GM21576 (cell line): ENCODE measurements at regions not wholly inside any gene's neighbourhood (a gene's known extent, or its start where the extent isn't known, plus 50 kb on each side); places are given as distances from the start of the nearest gene placed in this dataset.
"Not testable (repeated sequence)": the region's sequence is repeated elsewhere in the genome, so short reads cannot be mapped to it uniquely, and the experiment has no call there.

Experiments used
- ATAC-seq: cut with Tn5 transposase; IDR thresholded peaks from one replicate; pipeline ENCODE4 v1.9.1; 2021; ENCODE audit warnings: mild to moderate bottlenecking, moderate library complexity; ENCODE audit not compliant: unreplicated experiment

DNA sequence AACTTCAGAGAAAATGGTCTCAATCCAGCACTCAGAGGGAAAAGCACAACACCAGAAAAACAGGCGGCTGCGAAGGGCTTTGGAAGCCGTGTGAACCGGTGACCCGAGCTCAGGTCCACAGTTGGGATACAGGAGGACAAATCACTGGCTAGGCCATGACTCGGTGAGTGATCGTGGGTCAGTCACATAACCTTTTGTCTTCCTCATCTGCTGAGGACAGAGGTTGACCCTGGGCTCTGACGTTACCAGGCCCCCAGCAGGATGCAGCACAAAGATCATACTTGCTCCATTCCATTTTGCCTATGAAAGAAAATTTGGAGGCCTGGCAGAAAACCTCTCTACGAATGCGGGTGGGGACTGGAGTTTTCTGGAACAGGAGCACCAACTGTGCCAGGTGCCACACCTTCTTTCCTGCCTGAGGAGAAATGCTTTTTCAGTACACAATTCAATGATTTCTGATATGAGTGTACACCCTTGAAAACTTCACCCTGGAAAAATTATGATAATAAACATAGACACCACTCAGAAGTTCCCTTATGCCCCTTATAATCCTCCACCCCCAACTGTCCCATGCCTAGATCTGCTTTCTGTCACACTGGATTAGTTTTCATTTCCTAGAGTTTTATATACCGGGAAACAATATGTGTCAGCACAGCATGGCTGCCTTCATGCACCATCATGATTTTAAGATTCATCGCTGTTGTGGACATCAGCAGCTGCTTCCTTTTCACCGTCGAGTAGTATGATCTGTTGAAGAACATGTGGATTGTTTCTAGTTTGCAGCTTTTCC is 85.3 kb upstream of the RALGAPA2 start:
- ATAC-seq, result no peak

DNA sequence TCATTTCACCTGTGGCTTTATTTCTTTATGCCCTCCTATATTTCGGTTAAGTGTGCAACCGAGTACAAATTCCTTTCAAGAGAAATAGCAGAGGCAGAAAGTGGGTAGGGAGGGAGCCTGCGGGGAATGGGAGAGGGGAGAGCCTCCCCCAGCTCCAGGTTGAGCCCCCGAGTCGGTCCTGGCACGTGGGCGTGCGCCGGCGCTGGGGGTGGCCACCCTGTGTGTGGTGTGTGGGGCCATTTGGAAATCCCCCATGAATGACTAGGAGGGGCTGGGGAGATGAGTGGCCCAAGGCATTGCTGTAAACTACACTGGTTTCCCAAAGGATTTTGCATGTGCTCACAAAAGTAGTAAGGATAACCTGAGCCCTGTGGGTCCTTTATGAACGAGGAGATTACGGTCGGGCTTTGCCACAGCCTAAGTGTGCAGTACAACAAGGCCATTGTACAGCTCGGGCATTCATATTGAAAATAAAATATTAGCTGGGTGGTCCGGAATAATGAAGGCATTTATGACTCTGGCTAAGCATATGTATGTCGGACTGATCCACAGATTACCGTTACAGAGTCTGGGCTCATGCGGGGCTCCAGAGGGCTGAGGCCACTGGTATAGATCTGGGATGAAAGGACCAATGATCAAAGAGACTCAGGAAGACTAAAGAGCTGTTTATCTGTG is 84.5 kb upstream of the RALGAPA2 start:
- ATAC-seq, result no peak

DNA sequence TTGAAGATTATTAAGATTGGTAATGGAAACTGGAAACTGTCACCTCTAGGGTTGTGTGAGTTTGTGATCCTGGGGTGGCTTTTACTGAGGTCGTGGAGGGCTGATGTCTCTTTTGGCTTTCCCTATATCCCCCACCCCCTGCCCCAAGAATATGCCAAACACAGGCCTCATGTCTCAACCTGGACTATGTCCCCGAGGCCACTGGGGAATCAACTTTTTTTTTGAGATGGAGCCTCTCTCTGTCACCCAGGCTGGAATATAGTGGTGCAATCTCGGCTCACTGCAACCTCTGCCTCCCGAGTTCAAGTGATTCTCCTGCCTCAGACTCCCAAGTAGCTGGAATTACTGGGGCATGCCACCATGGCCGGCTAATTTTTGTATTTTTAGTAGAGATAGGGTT is 83.3 kb upstream of the RALGAPA2 start:
- no peak for ATAC-seq

DNA sequence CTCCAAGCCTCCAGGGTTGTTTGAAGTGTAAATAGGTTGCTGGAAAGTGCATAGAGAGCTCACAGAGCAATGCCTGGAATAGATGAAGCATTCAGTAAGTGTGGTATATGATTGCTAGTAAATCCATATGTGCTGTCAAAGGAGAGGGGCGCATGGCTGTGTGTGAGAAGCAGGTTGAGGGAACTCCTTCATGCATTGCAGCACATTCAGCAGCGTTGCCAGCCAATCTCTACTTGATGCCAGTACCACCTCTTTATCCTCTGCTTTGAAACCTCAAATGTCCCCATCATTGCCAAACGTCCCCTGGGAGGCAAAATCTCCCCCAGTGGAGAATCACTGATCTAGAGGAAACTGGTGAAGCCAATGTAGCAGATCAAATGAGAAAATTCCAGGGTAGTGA is 82.7 kb upstream of the RALGAPA2 start:
- ATAC-seq, result no peak

DNA sequence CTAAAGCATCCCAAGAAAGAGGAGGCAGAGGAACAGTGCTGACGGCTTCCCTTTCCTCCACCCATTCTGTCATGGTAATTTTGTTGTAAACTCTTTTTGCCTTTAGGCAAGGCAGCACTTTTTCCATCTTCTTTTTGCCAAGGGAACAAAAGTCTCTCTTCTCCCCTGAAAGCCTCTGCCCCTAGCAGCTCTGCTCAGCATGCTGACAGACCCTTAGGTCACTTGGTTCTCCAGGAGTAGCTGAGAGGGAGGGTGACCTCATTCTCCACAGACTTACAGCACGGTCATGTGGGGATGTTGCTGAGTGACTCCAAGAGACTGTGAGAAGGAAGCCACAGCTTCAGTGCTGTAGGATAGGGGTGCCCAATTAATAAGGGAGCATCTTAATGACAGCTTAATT is 81.1 kb upstream of the RALGAPA2 start:
- ATAC-seq, result no peak

DNA sequence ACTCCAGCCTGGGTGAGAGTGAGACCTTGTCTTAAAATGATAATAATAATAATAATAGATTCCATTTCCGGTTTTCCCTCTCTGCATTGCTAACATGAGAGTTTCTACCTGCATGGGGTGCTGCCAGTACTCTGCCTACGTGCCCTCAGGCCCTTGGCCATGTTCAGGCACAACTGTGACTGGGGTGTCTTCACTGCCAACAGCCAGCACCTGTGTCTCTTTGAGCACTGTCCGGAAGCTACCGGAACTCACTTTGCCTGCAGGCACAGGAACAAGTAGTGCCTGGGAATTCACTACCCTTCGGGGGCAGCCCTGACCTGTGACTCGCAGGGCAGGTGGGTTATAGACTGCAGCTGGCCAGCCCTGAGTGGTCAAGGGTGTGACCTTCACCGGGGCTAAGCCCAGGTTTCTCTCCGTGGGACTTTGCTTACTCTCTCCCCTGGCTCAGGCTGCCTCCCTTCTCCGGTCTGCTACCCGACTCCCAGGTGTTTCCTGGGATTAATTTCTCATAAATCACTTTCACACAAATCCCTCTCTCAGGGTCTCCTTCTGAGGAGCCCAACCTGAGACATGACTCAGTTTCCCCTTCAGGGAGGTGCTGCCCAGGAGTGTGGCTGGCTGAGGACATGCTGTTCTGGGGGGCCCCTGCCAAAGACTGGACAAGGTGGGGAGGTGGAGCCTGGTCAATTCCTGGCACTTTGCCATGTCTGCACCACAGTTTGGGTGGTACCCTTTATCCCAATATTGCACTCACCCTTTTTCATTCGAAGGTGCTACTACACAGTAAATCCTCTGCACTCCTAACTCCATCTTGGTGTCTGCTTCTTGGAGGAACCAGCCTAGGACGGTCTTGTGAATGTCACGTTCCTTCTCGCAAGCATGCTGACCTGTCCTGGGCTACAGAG is 79.5 kb upstream of the RALGAPA2 start:
- ATAC-seq, result no peak

DNA sequence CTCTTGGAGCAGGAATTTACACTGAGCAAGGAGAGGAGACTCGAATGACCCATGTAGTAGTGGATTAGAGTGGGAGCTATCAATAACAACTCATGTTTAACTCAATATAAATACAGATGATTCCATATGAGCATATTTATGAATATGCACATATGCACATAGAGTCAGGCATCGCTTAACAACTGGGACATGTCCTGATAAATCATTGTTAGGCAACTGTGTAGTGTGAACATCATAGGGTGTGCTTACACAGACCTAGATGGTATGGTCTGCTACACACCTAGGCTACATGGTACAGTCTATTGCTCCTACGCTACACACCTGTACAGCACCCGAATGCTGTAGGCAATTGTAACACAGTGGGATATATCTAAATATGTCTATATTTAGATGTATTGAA is 75.9 kb upstream of the RALGAPA2 start:
- ATAC-seq, result no peak

DNA sequence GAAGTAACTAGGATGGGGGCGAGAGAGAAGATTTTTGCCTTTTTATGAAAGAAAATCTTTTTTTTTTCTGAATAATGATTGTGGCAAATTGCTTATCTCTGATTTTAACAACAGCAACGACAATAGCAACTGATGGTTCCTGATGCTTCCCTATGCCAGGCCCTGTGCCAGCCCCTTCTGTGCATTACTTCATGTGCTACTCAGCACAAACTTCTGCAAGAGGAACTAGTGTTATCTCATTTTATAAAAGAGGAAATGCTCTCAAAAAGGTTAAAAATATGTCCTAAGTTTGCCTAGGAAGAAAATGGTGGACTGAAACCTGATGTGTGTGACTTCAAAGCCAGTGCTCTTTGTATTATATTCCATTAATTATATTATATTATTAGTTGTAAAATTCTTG is 74.0 kb upstream of the RALGAPA2 start:
- no peak for ATAC-seq

DNA sequence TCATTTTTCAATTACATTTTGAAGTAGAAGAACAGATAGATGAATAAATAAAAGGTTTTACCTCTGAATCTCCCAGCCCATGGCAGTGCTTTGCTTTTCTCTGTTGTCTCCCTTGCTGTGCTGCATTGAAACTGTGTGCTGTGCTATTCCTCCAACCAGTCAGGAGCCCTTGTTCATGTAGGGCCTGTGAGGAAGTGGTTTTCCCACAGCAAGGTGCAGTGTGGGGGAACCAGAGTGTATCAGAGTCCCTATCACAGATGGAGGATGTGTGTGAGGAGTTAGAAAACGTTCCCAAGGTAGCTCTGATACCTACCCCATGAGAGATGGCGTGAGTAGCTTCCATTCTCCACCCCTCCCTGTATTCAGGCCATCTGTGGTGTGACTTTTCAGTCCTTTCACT is 72.8 kb upstream of the RALGAPA2 start:
- no peak for ATAC-seq

DNA sequence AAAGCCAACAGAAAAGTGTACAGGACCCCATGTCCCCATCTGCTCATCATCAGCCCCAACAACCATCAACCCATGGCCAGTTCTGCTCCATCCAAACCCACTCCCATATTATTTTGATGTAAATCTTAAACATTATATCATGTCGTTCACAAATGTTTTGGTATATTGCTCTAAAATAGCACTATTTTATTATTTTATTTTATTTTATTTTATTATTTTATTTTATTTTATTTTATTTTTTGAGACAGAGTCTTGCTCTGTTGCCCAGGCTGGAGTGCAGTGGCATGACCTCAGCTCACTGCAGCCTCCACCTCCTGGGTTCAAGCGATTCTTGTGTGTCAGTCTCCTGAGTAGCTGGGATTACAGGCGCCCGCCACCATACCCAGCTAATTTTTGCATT is 72.0 kb upstream of the RALGAPA2 start:
- not testable (repeated sequence) for ATAC-seq

DNA sequence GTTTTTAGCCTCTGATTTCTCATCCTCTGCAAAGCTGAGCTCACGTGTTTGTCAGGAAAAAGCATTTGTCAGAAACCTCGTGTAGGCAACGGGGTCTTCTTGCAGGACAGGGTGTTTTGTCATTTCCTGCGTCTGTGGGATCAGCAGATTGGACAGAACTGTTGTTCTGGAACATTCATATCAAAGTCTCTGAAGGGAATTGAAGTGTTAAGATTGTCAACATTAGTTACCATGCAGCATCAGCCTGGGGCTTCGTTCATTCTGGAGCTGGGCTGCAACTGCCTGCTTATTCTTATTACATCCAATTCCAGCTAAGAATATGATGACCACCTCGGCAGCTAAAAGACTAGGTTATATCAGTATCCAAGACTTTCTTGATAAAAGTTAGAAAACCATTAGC is 71.0 kb upstream of the RALGAPA2 start:
- no peak for ATAC-seq

DNA sequence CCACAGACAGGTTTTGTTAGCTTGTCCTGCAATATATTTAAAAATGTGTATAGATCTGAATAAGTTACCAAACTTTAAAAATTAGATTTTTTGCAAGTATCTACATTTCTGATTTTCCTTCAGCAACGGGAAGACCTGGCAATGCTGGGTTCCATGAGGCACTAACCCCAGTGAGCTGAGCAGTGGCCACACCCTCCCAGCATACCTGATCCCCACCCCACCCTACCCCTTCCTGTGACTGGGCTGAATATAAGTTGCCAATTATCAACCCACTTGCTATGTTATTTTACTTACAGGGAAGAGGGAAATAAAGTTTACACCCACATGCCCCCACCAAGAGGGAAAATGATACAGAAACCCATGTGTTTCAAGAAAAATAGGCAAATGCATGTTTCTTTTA is 70.3 kb upstream of the RALGAPA2 start:
- no peak for ATAC-seq

DNA sequence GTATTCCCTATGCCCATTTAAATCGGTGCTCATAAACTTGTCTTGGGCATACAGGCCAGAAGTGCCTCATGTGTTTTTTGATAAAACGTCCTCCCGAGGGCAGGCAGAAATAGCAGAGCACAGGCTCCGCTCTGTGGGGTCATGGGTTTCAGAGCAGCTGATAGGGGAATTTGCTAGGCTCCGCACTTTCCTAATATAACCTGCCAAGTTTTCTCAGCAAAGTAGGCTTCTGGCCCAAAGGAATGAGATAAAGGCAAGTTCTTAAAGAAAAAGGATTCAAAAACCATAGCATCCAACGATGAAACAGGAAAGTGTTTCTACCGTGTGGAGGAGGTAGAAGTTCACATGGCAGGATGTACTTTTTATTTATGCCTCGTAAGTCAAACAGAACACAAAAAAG is 69.8 kb upstream of the RALGAPA2 start:
- no peak for ATAC-seq

DNA sequence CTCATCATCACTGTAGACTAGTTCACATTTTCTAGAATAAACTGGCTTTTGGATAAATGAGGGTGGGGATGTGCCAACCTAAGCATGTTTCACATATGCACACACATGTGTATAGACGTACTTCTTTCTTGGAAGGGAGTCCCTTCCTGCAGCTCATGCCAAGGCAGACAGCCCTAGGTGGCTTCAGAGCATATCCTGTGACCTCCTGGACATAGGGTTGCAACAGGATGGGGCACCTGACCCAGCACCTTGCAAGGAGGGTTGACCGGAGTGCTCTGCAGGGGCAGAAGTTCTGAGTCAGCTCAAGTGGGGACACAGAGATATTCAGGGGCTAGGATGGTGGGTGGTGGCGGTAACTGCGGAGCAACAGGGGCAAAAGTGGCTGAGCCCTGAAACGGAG is 68.6 kb upstream of the RALGAPA2 start:
- no peak for ATAC-seq

DNA sequence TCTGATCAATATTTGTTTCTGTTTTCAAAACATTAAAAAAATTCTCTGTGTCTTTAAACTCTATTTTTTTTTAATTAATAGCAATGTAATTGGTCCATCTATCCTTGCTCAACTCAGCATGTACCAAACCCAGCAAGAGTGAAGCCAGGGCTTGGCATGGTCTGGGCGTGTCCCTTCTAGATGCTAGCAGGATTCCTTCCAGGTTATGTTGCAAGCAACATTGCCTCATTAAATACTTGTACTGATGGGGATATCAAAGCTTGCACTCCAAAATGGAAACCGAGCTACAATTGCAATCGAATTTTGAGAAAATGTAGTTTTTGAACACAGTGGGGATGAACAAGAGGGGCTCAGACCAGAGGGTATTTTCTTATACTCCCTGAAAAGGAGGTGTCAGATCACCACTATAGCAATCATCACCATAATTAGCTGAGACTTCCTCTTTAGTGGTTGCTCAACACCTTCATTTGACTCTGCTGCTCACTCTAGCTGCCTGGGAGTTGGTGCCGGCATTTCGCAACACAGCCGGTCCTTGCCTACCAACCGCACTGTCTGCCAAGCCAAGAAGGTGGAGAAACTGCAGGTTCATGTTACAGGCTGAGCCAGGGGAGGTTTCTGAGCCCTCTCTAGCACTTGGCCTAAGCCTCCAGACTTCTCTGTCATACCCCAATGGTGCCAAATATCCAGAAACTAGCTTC is 67.8 kb upstream of the RALGAPA2 start:
- no peak for ATAC-seq

DNA sequence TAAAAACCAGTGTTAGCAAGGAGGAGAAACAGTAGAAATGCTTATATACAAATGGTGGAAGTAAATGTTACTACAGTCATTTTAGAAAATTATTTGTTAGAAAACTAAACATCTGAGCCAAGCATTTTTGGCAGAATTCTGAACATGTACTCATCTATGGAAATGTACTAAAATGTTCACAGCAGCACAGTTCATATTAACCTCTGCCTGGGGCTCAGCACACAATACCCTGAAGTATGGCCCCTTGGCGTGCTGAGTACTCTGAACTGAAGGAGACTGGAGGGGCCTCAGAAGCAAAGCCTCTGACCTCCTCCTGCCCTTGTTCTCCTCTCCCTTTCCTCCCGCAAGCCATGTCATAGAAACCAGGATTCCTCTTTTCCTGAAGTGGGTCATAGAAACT is 66.2 kb upstream of the RALGAPA2 start:
- no peak for ATAC-seq

DNA sequence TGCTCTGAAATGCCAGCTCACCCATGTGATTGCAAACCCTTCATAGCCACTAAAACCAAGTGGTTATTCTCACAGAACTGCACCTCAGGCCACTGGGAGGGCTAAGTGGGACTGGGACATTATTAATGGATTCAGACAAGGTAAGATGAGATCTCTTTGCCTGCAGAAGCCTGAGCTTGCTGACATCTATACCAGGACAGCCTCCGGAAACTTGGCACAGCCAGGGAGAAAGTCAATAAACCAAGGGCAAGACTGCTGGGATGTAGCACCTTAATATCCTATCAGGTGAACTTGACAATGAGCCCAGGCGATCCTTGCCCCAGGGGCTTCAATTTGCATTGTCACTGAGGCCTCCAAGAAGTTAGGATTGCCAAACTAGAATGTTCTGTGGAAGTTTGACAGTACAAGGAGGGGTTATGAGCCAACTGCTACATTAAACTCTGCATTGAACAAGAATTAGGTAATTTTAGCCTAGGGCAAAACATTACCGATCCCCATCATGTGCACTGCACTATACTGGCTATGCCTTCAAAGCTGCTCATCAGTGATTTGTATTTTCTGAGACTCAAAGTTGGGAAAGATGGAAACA is 60.1 kb upstream of the RALGAPA2 start:
- no peak for ATAC-seq

DNA sequence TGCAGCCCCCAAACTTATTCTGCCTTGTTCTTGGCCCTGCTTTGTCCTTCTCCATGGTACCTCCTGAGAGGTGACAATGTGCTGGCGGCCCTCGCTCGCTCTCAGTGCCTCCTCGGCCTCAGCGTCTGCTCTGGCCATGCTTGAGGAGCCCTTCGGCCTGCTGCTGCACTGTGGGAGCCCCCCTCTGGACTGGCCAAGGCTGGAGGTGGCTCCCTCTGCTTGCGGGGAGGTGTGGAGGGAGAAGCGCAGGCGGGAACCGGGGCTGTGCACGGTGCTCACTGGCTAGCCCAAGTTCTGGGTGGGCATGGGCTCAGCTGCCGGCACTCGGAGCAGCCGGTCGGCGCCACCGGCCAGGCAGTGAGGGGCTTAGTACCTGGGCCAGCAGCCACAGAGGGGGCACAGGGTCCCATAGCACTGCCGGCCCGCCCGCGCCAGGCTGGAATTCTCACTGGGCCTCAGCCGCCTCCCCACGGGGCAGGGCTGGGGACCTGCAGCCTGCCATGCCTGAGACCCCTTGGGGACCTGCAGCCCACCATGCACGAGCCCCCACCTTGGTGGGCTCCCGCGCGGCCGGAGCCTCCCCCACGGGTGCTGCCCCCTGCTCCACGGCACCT is 55.9 kb upstream of the RALGAPA2 start:
- no peak for ATAC-seq

DNA sequence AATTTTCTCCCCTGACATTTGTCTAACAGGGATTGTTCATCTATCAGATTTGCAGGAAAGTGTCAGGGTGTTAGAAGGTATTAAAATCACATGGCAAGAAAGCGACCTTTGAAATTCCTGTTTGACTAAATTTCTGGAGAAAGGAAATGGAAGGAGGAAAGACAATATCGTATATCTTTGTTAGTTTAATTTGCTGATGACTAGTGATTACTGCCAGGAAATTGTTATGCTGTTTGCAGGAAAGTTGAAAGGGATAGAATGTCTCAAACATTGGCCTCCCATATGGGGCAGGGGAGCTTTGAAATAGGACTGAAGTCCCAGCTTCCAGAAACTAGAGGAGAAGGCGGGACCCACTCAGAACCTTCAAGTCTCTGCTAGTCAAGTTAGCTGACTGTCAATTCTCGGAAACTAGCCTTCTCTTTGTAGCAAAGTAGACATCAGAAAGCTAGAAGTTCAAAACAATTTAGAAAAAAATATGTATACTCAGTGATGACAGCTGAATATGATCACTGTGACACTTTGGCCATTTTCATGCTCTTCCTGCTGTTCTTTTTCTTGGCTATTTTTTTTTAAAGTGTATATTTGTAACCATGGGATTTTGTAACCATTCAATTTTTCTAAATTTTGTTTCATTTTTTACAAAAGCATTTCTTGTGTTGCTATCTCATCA is 53.4 kb upstream of the RALGAPA2 start:
- no peak for ATAC-seq

DNA sequence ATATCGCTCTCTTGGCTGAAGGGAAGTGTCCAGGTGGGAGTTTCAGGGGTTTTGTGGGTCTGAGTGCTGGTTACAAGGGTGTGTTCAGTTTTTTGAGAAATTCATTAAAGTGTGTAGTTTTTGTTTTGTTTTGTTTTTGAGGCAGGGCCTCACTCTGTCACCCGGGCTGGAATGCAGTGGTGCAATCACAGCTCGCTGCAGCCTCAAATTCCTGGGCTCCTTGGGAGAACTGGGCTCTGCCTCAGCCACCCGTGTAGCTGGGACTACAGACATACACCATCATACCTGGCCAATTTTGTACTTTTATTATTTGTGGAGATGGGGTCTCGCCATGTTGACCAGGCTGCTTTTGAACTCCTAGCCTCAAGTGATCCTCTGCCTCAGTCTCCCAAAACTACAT is 51.2 kb upstream of the RALGAPA2 start:
- ATAC-seq, result no peak
